GM12864 (cell line): ENCODE measurements at regions not wholly inside any gene's neighbourhood (a gene's known extent, or its start where the extent isn't known, plus 50 kb on each side); places are given as distances from the start of the nearest gene placed in this dataset.

Source experiments
- DNase-seq: peaks from one replicate; pipeline ENCODE4 v3.0.0-alpha.2; 2011; ENCODE audit warnings: low read depth
- H3K4me3 ChIP-seq: 2 replicates; pipeline ENCODE4 v1.5.1; 2011; ENCODE audit warnings: mild to moderate bottlenecking, low read depth, low read length, control low read depth
- CTCF ChIP-seq: IDR thresholded peaks from 2 replicates; pipeline ENCODE4 v1.5.1; 2011; ENCODE audit warnings: low read depth, mild to moderate bottlenecking, moderate library complexity, low read length, control low read depth, inconsistent platforms; ENCODE audit errors: missing control alignments

GRCh38 chr2:19209575-19210341, 148.7 kb downstream of the OSR1 start:
- TF ChIP-seq CTCF: no peak
- no peak overlapping the region for H3K4me3 ChIP-seq
- no peak for DNase-seq

- no peak for DNase-seq
- H3K4me3 ChIP-seq: no peak overlapping the region
- TF ChIP-seq CTCF: no peak
Observed at GRCh38 chr2:19208479-19209199, 149.8 kb downstream of the OSR1 start.

- no peak for DNase-seq
- no peak for TF ChIP-seq CTCF
- no peak overlapping the region for H3K4me3 ChIP-seq
Observed at GRCh38 chr2:19207452-19207851, 151.0 kb downstream of the OSR1 start.

- TF ChIP-seq CTCF: no peak
- no peak overlapping the region for H3K4me3 ChIP-seq
- DNase-seq: no peak
Observed at GRCh38 chr2:19205983-19206533, 152.4 kb downstream of the OSR1 start.

GRCh38 chr2:19203866-19204265, 154.6 kb downstream of the OSR1 start:
- DNase-seq: no peak
- no peak overlapping the region for H3K4me3 ChIP-seq
- no peak for TF ChIP-seq CTCF

- TF ChIP-seq CTCF: no peak
- no peak for DNase-seq
Observed at GRCh38 chr2:19201911-19202462, 156.4 kb downstream of the OSR1 start.

More at GRCh38 chr2:19201911-19202462, 156.4 kb downstream of the OSR1 start:
- no peak overlapping the region for H3K4me3 ChIP-seq
